ENCODE measurements at regions not wholly inside any gene's neighbourhood (a gene's known extent, or its start where the extent isn't known, plus 50 kb on each side); places are given as distances from the start of the nearest gene placed in this dataset.

GRCh38 chr15:48021336-48022086 lies 99.3 kb upstream of the SLC24A5 start:
- WGBS, 2 donors = 83 to 86% methylated on average over 6 of the region's 6 CpGs
- no peak overlapping the region for H3K27ac ChIP-seq
- DNase-seq (no peak), ATAC-seq (no peak)
- no peak overlapping the region for H3K4me3 ChIP-seq
- no peaks in the 10 kb centered on the region for H3K4me1 ChIP-seq
- peaks cover 0 to 3% (median 0%) of the 10 kb centered on the region in 7 donors for H3K27me3 ChIP-seq
- intact Hi-C loops (cut with DNase I) = no loop called here
- H3K9me3 ChIP-seq = peaks cover 0 to 4% (median 0%) of the 10 kb centered on the region in 11 donors
- no peaks in the 10 kb centered on the region for H3K36me3 ChIP-seq
- TF ChIP-seq CTCF (IDR thresholded peaks at IDR 0.05) = no peak

GRCh38 chr15:48025118-48025517 lies 95.7 kb upstream of the SLC24A5 start:
- H3K27me3 ChIP-seq = peaks cover 0 to 7% (median 0%) of the 10 kb centered on the region in 7 donors
- no peaks in the 10 kb centered on the region for H3K36me3 ChIP-seq
- intact Hi-C loops (cut with DNase I) = loop anchor here in 1 of 10 donors (5.0 kb wide), 1 partner anchor 1687 kb away; no protein-coding TSS in a partner anchor
- no peak for DNase-seq
- no peak overlapping the region for H3K4me3 ChIP-seq
- no peak overlapping the region for H3K27ac ChIP-seq
- TF ChIP-seq CTCF (IDR thresholded peaks at IDR 0.05) = no peak
- no peak for ATAC-seq
- 71 to 82% methylated on average over 1 of the region's 1 CpG for WGBS, 2 donors
- peaks cover 0 to 4% (median 0%) of the 10 kb centered on the region in 11 donors for H3K9me3 ChIP-seq
- no peaks in the 10 kb centered on the region for H3K4me1 ChIP-seq

GRCh38 chr15:48028712-48029111 lies 92.1 kb upstream of the SLC24A5 start:
- TF ChIP-seq CTCF (IDR thresholded peaks at IDR 0.05) = no peak
- Histone ChIP-seq H3K27me3 (peaks cover 0 to 13% (median 0%) of the 10 kb centered on the region in 7 donors), H3K27ac (no peak overlapping the region), H3K4me3 (no peak overlapping the region), H3K4me1 (no peaks in the 10 kb centered on the region), H3K9me3 (no peaks in the 10 kb centered on the region), H3K36me3 (no peaks in the 10 kb centered on the region)
- intact Hi-C loops (cut with DNase I) = loop anchor here in 1 of 10 donors (5.0 kb wide), 1 partner anchor 1684 kb away; no protein-coding TSS in a partner anchor
- ATAC-seq = no peak
- DNase-seq = no peak
- 82 to 86% methylated on average over 2 of the region's 2 CpGs for WGBS, 2 donors

- no peak for TF ChIP-seq CTCF (IDR thresholded peaks at IDR 0.05)
- no peaks in the 10 kb centered on the region for H3K36me3 ChIP-seq
- DNase-seq = no peak
- ATAC-seq = no peak
- H3K4me3 ChIP-seq = no peak overlapping the region
- peaks cover 0 to 13% (median 0%) of the 10 kb centered on the region in 7 donors for H3K27me3 ChIP-seq
- H3K9me3 ChIP-seq = no peaks in the 10 kb centered on the region
- H3K27ac ChIP-seq = no peak overlapping the region
- H3K4me1 ChIP-seq = no peaks in the 10 kb centered on the region
- intact Hi-C loops (cut with DNase I) = loop anchor here in 1 of 10 donors (5.0 kb wide), 1 partner anchor 1683 kb away; no protein-coding TSS in a partner anchor
- WGBS, 2 donors = 90 to 94% methylated on average over 2 of the region's 2 CpGs
Observed at GRCh38 chr15:48029642-48030041, 91.1 kb upstream of the SLC24A5 start.

Measured in heart right ventricle (tissue), 16 donors.